GM23338 (cell line): ENCODE measurements at regions not wholly inside any gene's neighbourhood (a gene's known extent, or its start where the extent isn't known, plus 50 kb on each side); places are given as distances from the start of the nearest gene placed in this dataset.

Source experiments
- ATAC-seq: fragments of 200-7000 bp; cut with Tn5 transposase; 3 replicates; pipeline ENCODE4 v1.9.1; 2020
- DNase-seq: peaks from one replicate; pipeline ENCODE4 v3.0.0-alpha.2; 2015; ENCODE audit warnings: low spot score
- H2AFZ ChIP-seq: fragments of 200-600 bp; sonication (generic); 2 replicates; pipeline ENCODE4 v1.8.0; 2016; ENCODE audit warnings: antibody characterized with exemption, mild to moderate bottlenecking, moderate library complexity
- H3F3A ChIP-seq: fragments of 200-600 bp; sonication (generic); replicated peaks from 2 replicates; pipeline ENCODE4 v1.8.0; 2017; ENCODE audit warnings: antibody characterized with exemption, mixed run types, low read depth
- H3K27ac ChIP-seq: fragments of 200-600 bp; sonication (generic); 2 replicates; pipeline ENCODE4 v1.6.1; 2016; ENCODE audit warnings: low read depth
- H3K27me3 ChIP-seq: fragments of 200-600 bp; sonication (generic); 2 replicates; pipeline ENCODE4 v1.8.0; 2016; ENCODE audit warnings: mild to moderate bottlenecking, mixed run types, moderate library complexity; ENCODE audit not compliant: insufficient read depth
- H3K36me3 ChIP-seq: fragments of 200-600 bp; sonication (generic); 2 replicates; pipeline ENCODE4 v1.8.0; 2016; ENCODE audit warnings: mild to moderate bottlenecking; ENCODE audit not compliant: insufficient read depth
- H3K4me1 ChIP-seq: fragments of 200-600 bp; sonication (generic); 2 replicates; pipeline ENCODE4 v1.8.0; 2016; ENCODE audit warnings: mild to moderate bottlenecking, moderate library complexity; ENCODE audit not compliant: insufficient read depth
- H3K4me2 ChIP-seq: fragments of 200-600 bp; sonication (generic); 2 replicates; pipeline ENCODE4 v1.7.1; 2017; ENCODE audit warnings: mixed run types
- H3K4me3 ChIP-seq: fragments of 200-600 bp; sonication (generic); 2 replicates; pipeline ENCODE4 v1.6.1; 2016; ENCODE audit warnings: mixed run types
- H3K79me2 ChIP-seq: fragments of 200-600 bp; sonication (generic); replicated peaks from 2 replicates; pipeline ENCODE4 v1.8.0; 2017; ENCODE audit warnings: mild to moderate bottlenecking; ENCODE audit not compliant: insufficient read depth
- H3K9me2 ChIP-seq: fragments of 200-600 bp; sonication (generic); 2 replicates; pipeline ENCODE4 v1.8.0; 2017; ENCODE audit not compliant: insufficient read depth
- H4K20me1 ChIP-seq: fragments of 200-600 bp; sonication (generic); replicated peaks from 2 replicates; pipeline ENCODE4 v1.8.0; 2017; ENCODE audit warnings: mild to moderate bottlenecking; ENCODE audit not compliant: insufficient read depth
- H3K27ac Mint-ChIP-seq: 2 replicates; pipeline ENCODE4 v1.8.0; 2020; ENCODE audit warnings: inconsistent platforms, mild to moderate bottlenecking, moderate library complexity, mixed read lengths
- H3K27me3 Mint-ChIP-seq: 3 replicates; pipeline ENCODE4 v1.8.0; 2022; ENCODE audit warnings: low read depth, mild to moderate bottlenecking, moderate library complexity, mixed read lengths, inconsistent platforms; ENCODE audit not compliant: insufficient read depth, poor library complexity
- H3K36me3 Mint-ChIP-seq: 3 replicates; pipeline ENCODE4 v1.8.0; 2021; ENCODE audit warnings: low read depth, mild to moderate bottlenecking, inconsistent platforms, moderate library complexity, mixed read lengths
- H3K4me1 Mint-ChIP-seq: 3 replicates; pipeline ENCODE4 v1.8.0; 2020; ENCODE audit warnings: mild to moderate bottlenecking, inconsistent platforms, mixed read lengths
- H3K4me3 Mint-ChIP-seq: 3 replicates; pipeline ENCODE4 v1.8.0; 2021; ENCODE audit warnings: moderate library complexity, mild to moderate bottlenecking, inconsistent platforms, mixed read lengths
- H3K9me3 Mint-ChIP-seq: 3 replicates; pipeline ENCODE4 v1.8.0; 2020; ENCODE audit warnings: moderate library complexity, mild to moderate bottlenecking, inconsistent platforms, mixed read lengths
- CREB1 ChIP-seq: fragments of 250-450 bp; sonication (Bioruptor Pico); IDR thresholded peaks from 2 replicates; pipeline ENCODE4 v1.5.0; 2020; ENCODE audit warnings: low read depth, mild to moderate bottlenecking, moderate library complexity
- CTCF ChIP-seq, 2 experiments: fragments of 200-600 bp in 1 of 2; sonication (generic) in 1 of 2; conservative IDR thresholded peaks; 2 replicates each; pipeline versions ENCODE4 v1.5.1 to v1.6.1; 2016 to 2017; ENCODE audit warnings: antibody characterized with exemption in 2 of 2, low read depth in 2 of 2, mild to moderate bottlenecking in 2 of 2, moderate library complexity in 1 of 2
- ETS1 ChIP-seq: IDR thresholded peaks from 2 replicates; pipeline ENCODE4 v1.6.1; 2016; ENCODE audit warnings: antibody characterized with exemption
- EZH2 ChIP-seq: fragments of 200-600 bp; sonication (generic); IDR thresholded peaks from one replicate; pipeline ENCODE4 v1.8.0; 2017; ENCODE audit warnings: antibody characterized with exemption, mild to moderate bottlenecking, low read depth; ENCODE audit not compliant: unreplicated experiment
- EZH2phosphoT487 ChIP-seq: fragments of 200-600 bp; sonication (generic); IDR thresholded peaks from one replicate; pipeline ENCODE4 v1.8.1; 2018; ENCODE audit warnings: antibody characterized with exemption; ENCODE audit not compliant: unreplicated experiment
- NANOG ChIP-seq: IDR thresholded peaks from 2 replicates; pipeline ENCODE4 v1.6.1; 2016; ENCODE audit warnings: antibody characterized with exemption, borderline replicate concordance
- REST ChIP-seq: IDR thresholded peaks from one replicate; pipeline ENCODE4 v1.6.1; 2018; ENCODE audit warnings: antibody characterized with exemption; ENCODE audit not compliant: unreplicated experiment
- ZNF114 ChIP-seq: fragments of 250-450 bp; sonication (Bioruptor Pico); IDR thresholded peaks from 2 replicates; pipeline ENCODE4 v1.5.0; 2020; ENCODE audit warnings: mild to moderate bottlenecking, moderate library complexity
- ZNF462 ChIP-seq: fragments of 250-450 bp; sonication (Bioruptor Pico); IDR thresholded peaks from 2 replicates; pipeline ENCODE4 v1.5.0; 2020; ENCODE audit warnings: mild to moderate bottlenecking, moderate library complexity

GRCh38 chr14:34124585-34124984 lies 173.7 kb upstream of the EGLN3 start:
- Histone ChIP-seq H3K36me3 (no peaks in the 10 kb centered on the region), H4K20me1 (no peaks in the 10 kb centered on the region)
- TF ChIP-seq REST = no peak
- TF ChIP-seq EZH2phosphoT487 = no peak

GRCh38 chr14:34122650-34123049 lies 171.8 kb upstream of the EGLN3 start:
- no peaks in the 10 kb centered on the region for H4K20me1 ChIP-seq
- DNase-seq = no peak
- H2AFZ ChIP-seq = no peak overlapping the region
- Mint-ChIP-seq H3K4me1 (no peaks in the 10 kb centered on the region), H3K27me3 (peaks cover 2% of the 10 kb centered on the region), H3K36me3 (no peaks in the 10 kb centered on the region), H3K27ac (no peak overlapping the region), H3K9me3 (no peaks in the 10 kb centered on the region), H3K4me3 (no peak overlapping the region)
- H3K4me3 ChIP-seq = no peak overlapping the region
- ATAC-seq = no peak
- no peaks in the 10 kb centered on the region for H3K36me3 ChIP-seq
- H3F3A ChIP-seq = no peaks in the 10 kb centered on the region
- H3K27me3 ChIP-seq = no peaks in the 10 kb centered on the region
- no peaks in the 10 kb centered on the region for H3K79me2 ChIP-seq
- no peaks in the 10 kb centered on the region for H3K4me1 ChIP-seq
- H3K4me2 ChIP-seq = no peak overlapping the region
- H3K9me2 ChIP-seq = peaks cover 13% of the 10 kb centered on the region; the same call in 1 of the 2 replicates
- no peak overlapping the region for H3K27ac ChIP-seq
- no peak for TF ChIP-seq NANOG
- TF ChIP-seq EZH2phosphoT487 = no peak
- TF ChIP-seq ZNF462 (CRISPR knock-in tag) = no peak
- TF ChIP-seq CREB1 = no peak
- no peak for TF ChIP-seq ZNF114 (CRISPR knock-in tag)
- TF ChIP-seq CTCF (conservative IDR thresholded peaks at IDR 0.05; ENCODE audit: low read depth in 2 of 2) = no peak
- no peak for TF ChIP-seq EZH2
- TF ChIP-seq ETS1 = no peak

More at GRCh38 chr14:34124585-34124984, 173.7 kb upstream of the EGLN3 start:
- H3K27me3 ChIP-seq = no peaks in the 10 kb centered on the region
- no peak overlapping the region for H3K4me2 ChIP-seq
- Mint-ChIP-seq H3K36me3 (no peaks in the 10 kb centered on the region), H3K4me1 (no peaks in the 10 kb centered on the region), H3K27me3 (peaks cover 2% of the 10 kb centered on the region), H3K27ac (no peak overlapping the region), H3K9me3 (no peaks in the 10 kb centered on the region), H3K4me3 (no peak overlapping the region)
- H2AFZ ChIP-seq = 0 out of 2 replicates have a peak overlapping the region, but pooled peaks have one; percentile 18
- H3F3A ChIP-seq = no peaks in the 10 kb centered on the region
- H3K9me2 ChIP-seq = peaks cover 13% of the 10 kb centered on the region; the same call in 1 of the 2 replicates
- ATAC-seq (no peak), DNase-seq (no peak)
- H3K4me1 ChIP-seq = no peaks in the 10 kb centered on the region
- H3K79me2 ChIP-seq = no peaks in the 10 kb centered on the region
- no peak overlapping the region for H3K27ac ChIP-seq
- H3K4me3 ChIP-seq = no peak overlapping the region
